GF-D8 (cell line): ENCODE measurements at regions not wholly inside any gene's neighbourhood (a gene's known extent, or its start where the extent isn't known, plus 50 kb on each side); places are given as distances from the start of the nearest gene placed in this dataset.
"Not testable (repeated sequence)": the region's sequence is repeated elsewhere in the genome, so short reads cannot be mapped to it uniquely, and the experiment has no call there.

Experiments used
- DNase-seq: peaks from one replicate; lab custom pipeline; 2025; lab: John Stamatoyannopoulos, UW

DNA sequence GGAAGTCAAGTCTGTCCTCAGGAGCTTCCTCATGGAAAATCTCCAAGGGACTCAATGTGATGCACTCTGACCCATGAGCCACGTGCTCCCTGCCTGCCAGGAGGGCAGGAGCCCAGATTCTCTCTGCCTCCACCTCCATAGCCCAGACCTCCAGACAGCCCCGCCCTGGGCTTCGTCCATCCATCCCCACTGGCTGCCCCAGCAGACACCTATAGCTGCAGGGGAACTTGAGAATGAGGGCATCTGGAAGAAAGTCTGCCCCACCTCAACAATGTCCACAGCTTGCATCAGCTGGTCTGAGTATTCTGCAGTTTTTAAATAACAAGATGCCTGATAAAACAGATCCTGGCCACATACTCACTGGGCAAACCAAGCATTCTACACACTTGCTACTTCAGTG lies 418.8 kb upstream of the SMIM21 start:
- DNase-seq, result no peak

GRCh38 chr18:75845413-75845812 lies 417.9 kb upstream of the SMIM21 start:
- no peak for DNase-seq

GRCh38 chr18:75844146-75844545 lies 416.6 kb upstream of the SMIM21 start:
- DNase-seq, result no peak

- no peak for DNase-seq
Measured at GRCh38 chr18:75840131-75840530, 412.6 kb upstream of the SMIM21 start.

GRCh38 chr18:75839686-75840085 lies 412.2 kb upstream of the SMIM21 start:
- not testable (repeated sequence) for DNase-seq

GRCh38 chr18:75839041-75839440 lies 411.5 kb upstream of the SMIM21 start:
- no peak for DNase-seq

DNA sequence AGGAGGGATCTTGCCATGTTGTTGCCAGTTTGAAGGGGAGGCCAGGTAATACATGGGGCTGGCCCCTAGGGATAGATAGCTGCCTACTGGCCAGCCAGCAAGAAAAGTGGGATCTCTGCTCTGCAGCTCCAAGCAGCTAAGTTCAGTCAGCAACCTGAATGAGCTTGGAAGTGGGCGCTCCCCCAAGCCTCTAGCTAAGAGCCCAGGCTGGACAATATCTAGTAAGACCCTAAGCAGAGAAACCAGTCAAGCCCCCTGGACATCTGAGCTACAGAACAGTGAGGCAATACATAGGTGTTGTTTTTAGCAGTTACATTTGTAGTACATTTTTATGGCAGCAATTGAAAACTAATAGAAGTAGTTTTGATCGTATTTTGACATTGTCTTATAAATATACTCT lies 409.8 kb upstream of the SMIM21 start:
- no peak for DNase-seq

GRCh38 chr18:75836516-75836915 lies 409.0 kb upstream of the SMIM21 start:
- no peak for DNase-seq

- DNase-seq, result no peak
Measured at GRCh38 chr18:75831960-75832359, 404.5 kb upstream of the SMIM21 start.

- DNase-seq, result no peak
Measured at GRCh38 chr18:75830828-75831227, 403.3 kb upstream of the SMIM21 start.

DNA sequence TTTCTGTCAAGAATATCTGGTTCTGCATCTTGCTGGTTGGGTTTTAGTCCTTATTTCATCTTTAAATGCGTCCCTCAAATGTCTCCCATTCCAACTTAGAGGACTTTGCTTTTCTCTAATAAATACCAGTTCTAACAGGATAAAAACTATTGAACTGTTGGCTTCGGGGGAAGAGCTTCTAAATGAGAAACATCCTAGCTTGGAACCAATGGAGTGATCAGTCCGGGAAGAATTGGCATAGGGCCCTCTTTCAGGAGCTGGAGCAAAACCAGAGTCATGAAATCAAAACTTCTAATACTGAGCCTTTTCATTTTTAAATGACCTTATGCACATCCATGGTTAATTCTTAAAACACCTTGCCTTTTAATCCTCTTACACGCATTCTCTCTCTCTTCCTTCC lies 401.6 kb upstream of the SMIM21 start:
- DNase-seq, result no peak

- DNase-seq, result no peak
Measured at GRCh38 chr18:75828379-75828778, 400.9 kb upstream of the SMIM21 start.

- no peak for DNase-seq
Measured at GRCh38 chr18:75827751-75828287, 400.3 kb upstream of the SMIM21 start.

DNA sequence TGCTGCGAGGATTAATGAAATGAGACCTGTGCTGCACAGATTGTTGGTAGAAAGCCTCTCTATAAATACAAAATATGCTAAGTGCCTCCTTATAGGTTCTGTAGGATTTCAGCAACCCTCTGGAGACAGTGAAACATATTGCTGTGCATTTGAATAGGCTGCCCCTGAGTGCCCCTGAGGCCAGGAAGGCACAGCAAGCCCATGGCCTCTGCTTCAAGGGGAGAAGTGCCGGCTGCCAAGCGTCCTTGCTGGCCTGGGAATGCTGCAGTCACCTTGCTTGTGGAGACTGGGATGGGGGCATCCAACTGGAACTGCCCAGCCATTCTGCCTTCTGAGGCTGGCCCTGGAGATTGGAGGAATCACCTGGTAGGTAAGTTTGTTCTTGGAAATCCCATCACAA lies 397.2 kb upstream of the SMIM21 start:
- DNase-seq, result no peak

DNA sequence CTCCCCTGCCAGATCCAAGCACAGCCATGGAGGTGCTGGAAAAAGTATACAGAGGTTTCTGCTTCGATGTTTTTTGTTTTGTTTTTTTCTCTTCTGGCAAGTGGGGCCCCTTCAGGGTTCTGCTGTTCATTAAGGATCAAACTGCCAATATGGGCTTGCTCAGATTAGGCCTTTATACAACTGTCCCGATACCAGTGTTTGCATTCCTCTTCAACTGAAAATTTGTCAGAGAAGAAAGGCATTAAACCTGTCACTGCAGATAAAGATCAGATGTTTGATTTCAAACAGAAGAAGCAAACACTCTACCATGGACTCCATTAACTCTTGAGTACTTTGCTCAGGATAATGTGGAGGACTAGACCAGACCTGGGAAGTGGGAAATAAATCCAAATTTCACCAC lies 396.0 kb upstream of the SMIM21 start:
- no peak for DNase-seq

DNA sequence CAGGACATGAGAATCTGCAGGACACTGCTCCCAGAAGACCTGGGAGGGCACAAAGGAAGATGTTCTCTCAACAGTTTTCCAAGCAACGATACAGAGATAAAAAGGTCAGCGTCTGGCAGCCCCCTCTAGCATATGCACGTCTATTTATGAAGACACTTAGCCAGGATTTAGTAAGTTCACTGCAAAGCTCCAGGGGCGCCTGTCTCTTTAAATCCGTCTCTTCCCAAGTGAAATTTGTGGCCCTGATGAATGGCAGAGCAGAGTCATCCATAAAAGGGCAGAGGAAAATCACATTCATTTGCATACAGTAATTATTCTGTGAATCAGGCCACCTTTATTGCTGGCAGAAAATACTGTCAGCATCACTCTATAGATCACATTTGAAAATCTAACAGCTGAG lies 390.9 kb upstream of the SMIM21 start:
- DNase-seq, result no peak

GRCh38 chr18:75815767-75816166 lies 388.3 kb upstream of the SMIM21 start:
- no peak for DNase-seq

DNA sequence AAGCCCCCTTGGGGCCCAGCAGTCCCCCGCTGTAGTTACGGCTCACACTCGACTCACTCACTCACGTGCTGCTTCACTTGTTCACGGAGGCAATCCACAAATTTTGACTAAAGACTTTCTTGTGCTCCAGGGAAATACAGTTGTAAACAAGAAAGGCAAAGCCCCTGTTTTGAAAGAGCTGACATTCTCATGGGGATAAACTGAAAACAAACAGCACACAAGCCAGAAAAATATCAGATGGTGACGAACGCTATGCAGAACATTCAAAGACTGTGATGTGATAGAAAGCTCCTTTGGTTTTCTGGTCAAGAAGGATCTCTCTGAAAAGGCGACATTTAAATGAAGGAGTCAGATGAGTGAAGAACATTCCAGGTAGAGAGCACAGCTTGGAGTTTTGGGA lies 385.3 kb upstream of the SMIM21 start:
- no peak for DNase-seq

DNA sequence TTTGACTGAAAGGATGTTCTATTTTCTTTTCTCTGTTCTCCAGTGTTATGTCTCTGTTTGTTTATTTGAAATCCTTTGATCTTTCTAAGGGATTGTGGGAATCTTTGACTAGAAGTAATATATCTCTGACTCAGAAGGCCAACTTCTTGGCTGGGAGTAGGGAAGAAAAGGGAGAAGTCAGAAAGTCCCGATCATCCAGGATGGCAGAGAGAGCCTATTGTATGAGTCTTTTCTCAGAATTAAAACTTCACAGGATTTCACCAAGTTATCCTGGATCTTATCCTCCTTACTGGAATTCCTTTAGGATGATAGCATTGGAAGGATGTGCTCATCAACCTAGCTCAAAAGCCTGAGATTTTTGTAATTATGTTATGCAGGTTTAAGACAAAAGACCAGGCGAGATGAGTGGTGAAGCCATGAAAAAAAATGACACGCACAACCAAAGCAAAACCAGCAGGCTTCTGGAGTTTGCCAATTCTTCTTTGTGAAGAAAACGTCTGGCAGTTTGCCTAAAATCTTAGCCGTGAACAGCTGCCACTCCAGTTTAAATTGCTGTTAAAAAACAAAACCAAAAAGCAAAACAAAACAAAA lies 383.6 kb upstream of the SMIM21 start:
- DNase-seq, result no peak

GRCh38 chr18:75810516-75810915 lies 383.0 kb upstream of the SMIM21 start:
- no peak for DNase-seq

- no peak for DNase-seq
Measured at GRCh38 chr18:75809926-75810255, 382.4 kb upstream of the SMIM21 start.

DNA sequence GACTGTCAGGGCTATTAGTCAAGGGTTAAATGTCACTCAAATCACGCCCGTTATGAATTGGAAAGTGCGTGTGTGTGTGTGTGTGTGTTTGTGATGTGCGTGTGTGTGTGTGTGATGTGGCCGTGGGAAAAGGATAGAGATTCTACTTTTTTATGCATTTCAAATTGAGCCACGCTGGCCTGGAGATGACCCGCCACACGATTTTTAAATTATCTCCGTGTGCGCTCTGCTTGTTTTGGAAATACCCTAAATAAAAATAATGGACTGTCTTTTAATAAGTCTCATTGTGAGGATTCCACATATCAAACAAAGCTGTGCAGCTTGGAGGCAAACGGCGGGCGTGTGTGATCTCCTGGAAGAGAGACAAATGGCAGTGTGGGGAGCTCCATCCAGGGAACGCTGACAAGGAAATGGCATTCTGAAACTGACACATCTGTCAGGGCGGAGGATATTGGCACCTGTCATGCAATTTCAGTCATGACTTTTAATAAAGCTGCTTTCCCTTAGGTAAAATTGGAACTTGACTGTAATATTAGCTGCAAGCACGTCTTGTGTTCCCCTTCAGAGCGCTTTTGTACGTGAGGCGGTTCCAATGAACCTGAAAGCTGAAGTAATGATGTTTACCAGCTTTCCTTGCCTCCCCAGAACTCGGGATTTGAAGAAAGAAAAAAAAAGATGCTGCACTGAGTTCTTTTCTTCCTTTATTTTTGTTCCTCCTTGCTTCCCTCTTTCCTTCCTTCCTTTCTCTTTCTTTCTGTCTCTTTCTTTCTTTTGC lies 381.8 kb upstream of the SMIM21 start:
- DNase-seq, result no peak

GRCh38 chr18:75805265-75805664 lies 377.8 kb upstream of the SMIM21 start:
- no peak for DNase-seq

DNA sequence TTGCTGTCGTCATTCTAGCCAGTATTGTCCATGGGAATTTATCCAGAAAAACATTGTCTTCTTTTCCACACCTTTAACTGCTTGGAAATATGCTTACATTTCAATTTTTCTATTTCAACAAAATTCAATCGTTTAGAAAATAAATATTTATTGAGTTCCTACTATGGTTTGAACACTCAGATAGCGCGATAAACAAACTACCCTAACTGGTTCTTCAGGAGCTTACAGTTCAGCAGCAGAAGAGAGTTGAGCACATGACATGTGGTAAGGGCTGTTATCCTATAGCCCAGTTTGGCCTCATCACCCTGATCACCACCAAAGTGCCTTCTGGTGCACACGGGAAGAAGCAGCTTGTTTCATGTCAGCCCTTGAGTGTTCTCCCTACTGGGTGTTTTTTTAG lies 375.2 kb upstream of the SMIM21 start:
- DNase-seq, result no peak
